ENCODE measurements at regions not wholly inside any gene's neighbourhood (a gene's known extent, or its start where the extent isn't known, plus 50 kb on each side); places are given as distances from the start of the nearest gene placed in this dataset.

- TF ChIP-seq CTCF (conservative IDR thresholded peaks at IDR 0.05 in 1 of 2, IDR thresholded peaks at IDR 0.05 in 1 of 2; ENCODE audit: extremely low read depth in 1 of 2, insufficient read depth in 1 of 2, low read depth in 1 of 2, low read length in 2 of 2) (no peak), EZH2 (IDR thresholded peaks at IDR 0.05; ENCODE audit: borderline replicate concordance, low read length) (no peak)
Measured at GRCh38 chr2:16211341-16211740, 271.0 kb downstream of the MYCN start.
